M059J (cell line): ENCODE measurements at regions not wholly inside any gene's neighbourhood (a gene's known extent, or its start where the extent isn't known, plus 50 kb on each side); places are given as distances from the start of the nearest gene placed in this dataset.

ENCODE experiments used
- DNase-seq: peaks from one replicate; pipeline ENCODE4 v3.0.0-alpha.2; 2012; ENCODE audit warnings: low read depth

DNA sequence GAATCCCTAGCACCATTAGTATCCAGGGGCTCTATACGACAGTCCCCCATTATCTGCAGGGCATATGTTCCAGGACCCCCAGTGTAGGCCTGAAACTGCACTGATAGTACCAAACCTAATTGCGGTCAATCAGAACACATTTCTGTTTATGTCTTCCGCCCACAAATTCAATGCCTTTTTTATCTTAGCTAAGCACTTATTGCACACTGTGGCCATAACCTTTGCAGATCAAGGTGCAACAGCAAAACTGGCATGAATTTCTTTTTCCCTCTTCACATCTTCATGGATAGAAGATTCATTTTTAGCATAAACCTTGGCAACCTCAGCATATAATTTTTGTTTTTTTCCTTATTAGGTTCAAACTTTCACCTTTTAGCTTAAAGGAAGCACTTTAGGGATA, 361.1 kb downstream of the DEPDC1B start:
- no peak for DNase-seq

DNA sequence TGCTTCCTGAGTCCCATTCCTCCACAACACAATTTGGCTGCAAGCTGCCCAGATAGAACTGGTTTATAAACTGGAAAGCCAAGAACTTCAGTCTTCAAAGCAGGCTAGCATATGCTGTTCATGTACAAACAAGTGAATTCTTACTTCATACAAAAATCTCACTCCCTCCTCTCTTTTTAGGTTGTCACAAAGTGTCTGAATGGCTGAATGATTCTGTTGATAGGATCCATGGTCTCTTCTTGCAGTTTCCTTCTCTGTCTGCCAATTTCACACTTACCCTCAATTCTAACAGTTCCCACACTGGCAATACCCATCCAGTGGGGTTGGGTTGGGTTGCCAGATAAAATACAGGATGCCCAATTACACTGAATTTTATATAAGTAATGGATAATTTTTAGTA, 363.5 kb downstream of the DEPDC1B start:
- no peak for DNase-seq

DNA sequence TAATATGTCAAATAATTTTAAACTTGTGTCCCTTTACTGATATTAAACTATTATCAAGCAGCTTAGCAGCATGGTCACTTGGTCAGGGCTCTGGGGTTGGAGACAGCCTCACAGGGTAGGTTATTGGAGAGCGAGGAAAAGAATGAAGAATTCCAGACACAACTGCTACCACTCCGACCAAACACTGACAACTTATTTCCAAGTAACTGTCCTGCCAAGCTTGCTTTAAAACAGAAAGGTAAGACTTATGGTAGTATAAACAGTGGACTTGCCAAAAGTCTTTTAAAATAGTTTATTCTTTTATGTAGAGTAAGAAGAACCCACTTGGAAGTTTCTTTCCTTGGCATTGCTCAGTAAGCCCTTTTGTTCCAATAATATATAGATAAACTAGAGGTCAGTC, 364.1 kb downstream of the DEPDC1B start:
- DNase-seq = no peak

DNA sequence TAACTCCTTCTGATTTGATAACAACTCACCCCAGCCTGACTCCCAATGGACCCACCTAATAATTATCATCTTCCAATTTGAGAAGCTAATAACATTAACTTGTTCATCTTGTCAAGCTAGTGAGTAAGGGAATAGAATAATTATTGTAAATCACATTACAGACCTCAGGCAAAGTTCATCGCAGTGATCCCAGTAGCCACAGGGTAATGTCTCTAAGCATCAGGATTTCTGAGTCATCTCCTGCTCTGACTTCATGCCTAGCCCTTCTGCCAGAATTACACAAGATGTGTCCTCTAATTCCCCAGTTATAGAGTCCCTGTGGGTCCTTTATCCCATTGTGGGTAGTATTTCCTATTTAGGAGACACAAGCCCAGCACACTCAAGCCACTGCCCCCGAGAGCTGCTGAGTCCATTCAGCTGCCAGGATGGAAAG, 365.7 kb downstream of the DEPDC1B start:
- DNase-seq = peak; percentile 93

DNA sequence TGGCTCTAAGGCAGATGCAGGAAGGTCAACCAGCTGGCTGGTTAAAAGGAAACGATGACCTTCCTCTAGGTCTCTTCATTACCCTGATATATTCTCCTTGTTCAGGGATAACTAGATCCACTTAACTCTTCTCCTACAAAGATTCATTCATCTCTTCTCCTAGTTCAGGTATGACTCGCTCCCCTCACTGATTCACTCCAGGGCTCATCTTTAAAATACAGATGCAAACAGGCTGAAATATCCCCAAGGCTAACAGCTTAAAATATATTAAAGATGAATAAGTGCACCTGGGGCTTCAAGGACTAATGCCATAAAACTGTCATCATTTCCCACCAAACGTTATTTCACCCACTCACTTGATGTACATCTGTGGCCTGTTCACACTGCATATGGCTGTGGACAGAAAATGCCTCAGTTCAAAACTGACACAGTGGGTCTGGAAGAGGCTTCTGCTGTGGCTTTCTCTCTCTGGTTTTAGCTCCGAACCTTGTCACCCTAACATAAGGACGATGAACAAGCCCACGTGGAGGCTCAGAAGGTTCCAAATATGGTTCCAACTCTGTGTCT, 366.9 kb downstream of the DEPDC1B start:
- peak; percentile 51 for DNase-seq

DNA sequence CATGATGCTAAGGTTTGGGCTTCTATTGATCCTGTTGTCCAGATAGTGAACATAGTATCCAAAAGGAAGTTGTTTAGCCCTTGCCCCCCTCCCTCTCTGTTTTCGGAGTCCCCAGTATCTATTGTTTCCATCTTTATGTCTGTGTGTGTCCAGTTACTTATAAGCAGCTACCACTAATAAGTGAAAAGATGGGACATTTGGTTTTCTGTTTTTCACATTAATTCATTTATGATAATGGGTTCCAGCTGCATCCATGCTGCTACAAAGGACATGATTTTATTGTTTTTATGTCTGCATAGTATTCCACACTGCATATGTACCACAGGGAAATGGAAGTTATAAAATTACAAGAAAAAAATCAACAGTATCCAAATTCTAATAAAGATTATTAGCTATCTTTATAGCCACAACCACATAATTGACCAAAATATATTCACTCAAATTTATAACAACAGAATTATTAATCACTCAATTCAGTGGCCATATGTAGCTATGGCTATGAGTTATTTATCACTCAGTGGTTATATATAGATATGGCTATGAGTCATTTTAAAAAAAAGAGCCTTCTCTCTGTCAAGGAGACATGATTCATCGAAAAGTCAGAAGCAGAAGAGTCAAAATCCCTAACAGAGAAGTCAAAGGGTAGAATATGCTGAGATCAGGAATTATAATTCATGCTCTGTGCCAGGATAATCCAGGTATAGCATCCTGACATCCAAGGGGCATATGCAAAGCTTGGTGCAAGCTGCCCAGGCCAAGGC, 367.5 kb downstream of the DEPDC1B start:
- peak; percentile 75 for DNase-seq

DNA sequence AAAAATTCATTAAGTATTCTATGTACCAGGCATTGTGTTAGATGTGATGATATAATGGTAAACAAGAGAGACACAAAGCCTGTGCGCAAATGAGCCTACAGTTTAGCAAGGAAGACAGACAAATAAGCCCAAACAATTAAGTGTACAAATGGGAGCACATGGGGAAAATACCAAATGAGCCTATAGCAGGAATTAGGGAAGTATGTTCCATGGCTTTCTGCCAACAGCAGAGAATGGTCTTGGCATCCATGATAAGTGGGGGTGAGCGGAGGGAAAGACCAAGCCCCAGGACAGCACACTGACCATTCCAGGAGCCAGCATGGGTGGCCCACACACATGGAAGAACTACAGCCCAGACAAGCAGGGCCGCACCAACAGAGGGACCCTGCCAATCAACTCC, 369.7 kb downstream of the DEPDC1B start:
- DNase-seq = no peak

DNA sequence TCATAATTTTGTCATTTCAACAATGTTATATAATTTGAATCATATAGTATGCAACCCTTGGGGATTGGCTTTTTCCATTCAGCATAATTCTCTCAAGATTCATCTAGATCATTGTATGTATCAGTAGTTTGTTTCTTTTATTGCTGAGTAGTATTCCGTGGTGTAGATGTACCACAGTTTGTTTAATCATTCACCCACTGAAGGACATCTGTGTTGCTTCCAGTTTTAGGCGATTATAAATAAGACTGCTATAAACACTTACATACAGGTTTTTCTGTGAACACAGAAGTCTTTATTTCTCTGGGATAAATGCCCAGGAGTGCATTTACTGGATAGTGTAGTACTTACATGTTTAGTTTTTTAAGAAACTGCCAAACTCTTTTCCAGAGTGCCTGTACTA, 374.1 kb downstream of the DEPDC1B start:
- no peak for DNase-seq

DNA sequence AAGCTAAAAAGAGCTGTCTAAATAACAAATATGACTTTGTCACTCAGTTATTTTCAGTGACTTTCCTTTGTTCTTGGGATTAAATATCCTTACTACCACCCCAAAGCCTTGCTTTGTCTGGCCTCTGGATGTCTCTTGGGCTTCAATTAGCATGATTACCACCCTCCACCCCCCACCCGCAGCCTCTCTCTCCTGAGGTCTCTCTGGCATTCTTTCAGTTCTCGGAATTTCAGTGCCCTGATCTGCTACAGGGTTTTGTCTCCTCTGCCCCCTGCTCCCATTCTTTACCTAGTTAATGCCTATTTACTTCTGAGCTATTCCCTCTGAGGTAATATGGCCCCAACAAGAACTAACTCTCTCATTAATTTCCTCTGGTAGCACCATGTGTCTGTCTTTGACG, 376.4 kb downstream of the DEPDC1B start:
- DNase-seq = no peak

DNA sequence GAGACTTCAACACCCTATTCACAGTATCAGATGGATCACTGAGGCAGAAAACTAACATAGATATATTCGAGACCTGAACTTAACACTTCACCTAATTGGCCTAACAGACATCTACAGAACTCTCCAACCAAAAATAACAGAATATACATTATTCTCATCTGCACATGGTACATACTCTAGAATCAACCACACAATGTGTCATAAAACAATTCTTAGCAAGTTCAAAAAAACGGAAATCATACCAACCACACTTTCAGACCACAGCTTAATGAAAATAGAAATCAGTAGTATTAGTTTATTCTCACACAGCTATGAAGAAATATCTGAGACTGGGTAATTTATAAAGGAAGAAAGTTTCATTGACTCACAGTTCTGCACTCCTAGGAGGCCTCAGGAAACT, 387.9 kb downstream of the DEPDC1B start:
- DNase-seq = no peak

DNA sequence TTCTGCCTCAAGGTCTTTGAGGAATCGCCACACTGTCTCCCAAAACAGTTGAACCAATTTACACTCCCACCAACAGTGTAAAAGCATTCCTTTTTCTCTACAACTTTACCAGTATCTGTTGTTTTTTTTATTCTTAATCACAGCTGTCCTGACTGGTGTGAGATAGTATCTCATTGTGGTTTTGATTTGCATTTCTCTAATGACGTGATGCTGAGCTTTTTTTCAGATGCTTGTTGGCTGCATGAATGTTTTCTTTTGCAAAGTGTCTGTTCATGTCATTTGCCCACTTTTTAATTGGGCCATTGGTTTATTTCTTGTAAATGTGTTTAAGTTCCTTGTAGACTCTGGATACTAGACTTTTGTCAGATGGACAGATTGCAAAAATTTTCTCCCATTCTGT, 400.0 kb downstream of the DEPDC1B start:
- DNase-seq = peak; percentile 68

DNA sequence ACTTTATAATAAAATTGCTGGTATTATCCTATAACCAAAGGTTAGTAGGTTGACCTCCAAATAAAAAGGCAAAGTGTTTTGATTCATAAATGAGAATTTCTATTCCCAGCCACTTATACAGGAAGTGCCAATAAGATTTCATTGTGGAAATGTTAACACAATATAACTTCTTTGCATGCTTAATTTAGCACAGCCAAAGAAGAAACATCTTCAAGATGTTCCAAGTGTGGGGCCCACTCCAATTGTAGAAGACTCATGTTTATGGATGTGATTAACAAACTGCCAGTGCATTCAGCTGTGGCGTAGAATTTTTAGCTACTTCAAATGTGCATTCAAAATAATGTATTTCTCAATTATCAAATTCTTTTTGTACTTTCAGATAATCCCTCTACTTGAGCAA, 402.3 kb downstream of the DEPDC1B start:
- DNase-seq = no peak

DNA sequence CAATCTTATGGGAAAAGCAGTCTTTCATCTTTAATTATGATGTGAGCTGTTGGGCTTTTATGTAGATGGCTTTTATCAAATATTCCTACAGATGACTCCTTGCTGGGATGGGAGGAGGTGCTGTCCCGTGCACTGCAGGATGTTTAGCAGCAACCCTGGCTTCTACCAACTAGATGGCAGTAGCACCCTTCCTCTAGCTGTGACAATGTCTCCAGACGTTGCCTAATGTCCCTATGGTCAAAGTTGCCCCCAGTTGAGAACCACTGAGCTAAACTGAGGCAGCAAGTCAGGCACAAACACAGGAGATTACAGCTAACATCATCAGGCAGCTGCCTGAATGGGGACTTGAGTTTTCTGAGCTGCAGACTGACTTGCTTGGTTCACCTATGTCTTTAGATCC, 401.9 kb upstream of the PDE4D start:
- DNase-seq = peak; percentile 52

DNA sequence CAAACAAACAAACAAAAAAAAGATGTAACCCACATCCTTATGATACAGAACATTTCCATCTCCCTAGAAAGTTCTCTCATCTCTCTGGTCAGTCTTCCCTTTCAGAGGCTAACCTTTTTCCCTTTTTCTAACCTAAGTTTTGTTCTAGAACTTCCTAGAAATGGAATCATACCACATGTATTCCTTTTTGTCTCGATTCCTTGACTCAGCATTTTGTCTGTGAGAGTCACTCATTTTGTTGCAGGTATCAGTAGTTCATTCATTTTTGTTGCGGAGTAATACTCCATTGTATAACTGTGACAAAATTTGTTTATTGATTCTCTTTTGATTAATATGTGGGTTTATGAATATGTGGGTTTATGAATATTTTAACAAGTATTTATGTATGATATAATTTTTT, 400.0 kb upstream of the PDE4D start:
- no peak for DNase-seq

DNA sequence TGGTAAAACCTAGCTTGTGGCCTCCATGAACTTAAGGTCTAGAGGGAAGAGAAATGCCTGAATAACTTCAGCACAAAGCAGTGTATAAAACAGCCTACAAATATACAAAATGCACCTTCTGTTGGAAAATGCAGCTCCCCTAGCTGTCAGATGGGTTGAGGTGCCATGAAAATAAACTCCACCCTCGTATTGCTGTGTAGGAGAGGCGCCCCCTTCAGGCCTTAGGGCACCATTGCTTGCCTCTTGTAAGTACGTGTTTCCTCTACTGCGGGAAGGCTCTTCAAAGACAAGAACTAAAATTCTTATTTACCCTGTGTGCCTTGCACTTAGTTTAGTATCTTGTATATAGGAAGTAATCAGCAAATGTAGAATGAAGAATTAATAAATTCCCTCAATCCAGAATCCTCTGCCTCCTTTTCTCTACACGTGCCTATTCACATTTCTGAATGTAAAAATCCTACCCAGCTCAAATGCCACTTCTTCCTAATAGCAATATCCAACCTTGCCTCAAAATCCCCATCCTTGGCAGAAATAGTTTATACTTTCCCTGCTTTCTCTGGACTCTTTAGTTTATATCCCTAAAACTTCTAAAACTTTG, 393.7 kb upstream of the PDE4D start:
- peak; percentile 77 for DNase-seq

DNA sequence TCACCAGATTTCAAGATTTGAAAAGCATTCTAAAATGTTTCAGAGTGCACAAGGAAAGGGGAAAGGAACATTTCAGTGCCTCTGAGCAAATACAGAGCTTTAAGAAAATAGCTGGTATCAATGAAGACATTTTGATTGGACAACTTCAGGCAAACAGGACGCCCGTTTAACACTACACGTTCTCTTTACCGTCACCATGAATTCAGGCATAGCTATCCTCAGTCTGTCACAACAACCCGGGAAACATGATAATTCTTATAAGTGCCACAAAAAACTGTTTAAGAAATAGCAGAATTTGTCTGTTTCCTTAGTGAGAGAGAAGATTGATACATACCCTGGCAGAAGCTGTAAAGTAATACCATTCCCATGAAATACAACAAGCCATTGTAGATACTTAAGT, 392.4 kb upstream of the PDE4D start:
- DNase-seq = no peak

DNA sequence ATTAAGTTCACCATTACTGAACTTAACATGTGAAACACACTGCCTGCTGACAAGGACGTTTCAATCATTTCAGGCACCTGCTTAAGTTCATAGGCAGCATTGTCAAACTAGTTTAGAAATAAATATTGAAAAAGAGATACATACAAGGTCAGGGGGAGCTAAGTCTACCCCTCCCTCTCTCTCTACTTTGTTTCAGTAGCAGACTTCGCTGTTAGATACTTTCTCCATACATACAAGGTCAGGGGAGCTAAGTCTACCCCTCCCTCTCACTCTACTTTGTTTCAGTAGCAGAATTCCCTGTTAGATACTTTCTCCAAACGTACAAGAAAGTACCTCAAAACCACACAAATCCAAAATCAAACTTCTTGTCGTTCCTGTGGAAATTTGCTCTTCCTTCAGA, 387.4 kb upstream of the PDE4D start:
- no peak for DNase-seq

DNA sequence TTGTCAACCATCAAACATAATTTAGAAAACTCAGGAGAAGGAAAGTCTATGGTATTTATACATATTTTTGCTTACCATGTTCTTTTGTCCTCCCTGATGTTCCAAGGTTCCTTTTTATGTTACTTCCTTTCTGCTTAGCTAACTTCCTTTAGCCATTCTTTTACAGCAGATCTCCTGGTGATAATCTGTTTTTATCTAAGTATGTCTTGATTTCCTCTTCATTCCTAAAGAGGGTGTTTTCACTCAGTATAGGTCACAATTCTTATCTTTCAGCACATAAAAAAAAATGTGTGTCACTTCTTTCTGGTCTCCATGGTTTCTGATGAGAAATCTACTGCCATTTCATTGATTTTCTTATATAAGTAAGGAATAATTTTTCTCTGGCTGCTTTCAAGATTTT, 384.4 kb upstream of the PDE4D start:
- DNase-seq = no peak

DNA sequence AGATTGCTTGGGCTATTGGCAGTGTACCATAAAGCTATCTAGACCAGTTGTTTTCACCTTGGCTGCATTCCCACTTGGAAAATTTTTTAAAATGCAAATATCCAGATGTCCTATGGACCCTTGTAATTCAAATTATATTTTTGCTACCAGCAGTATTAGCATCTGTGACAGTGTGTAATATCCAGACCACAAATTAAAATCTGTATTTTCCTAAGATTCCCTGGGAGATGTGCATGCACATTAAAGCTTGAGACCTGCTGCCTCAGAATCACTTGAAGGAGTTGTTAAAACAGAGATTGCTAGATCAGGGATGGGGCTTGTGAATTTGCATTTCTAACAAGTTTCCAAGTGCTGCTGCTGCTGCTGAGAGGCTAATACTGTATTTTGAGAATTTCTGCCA, 381.2 kb upstream of the PDE4D start:
- no peak for DNase-seq

DNA sequence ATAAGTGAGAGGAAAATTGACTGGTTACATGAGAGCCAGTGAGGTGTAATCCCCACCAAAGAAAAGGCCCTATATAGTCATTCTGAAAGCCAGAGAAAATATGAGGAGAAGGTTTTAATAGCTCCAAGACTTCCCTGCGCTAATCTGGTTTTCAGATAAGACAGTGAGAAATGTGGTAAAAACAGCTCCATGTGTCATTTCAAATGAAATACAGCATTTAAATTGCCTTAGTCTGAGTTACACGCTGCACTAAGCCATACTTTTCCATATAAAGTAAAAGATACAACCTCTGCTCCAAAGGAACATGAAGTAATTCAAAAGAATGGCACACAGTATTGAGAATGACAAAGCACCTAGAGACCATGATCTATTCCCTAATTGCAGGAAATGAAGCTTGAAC, 378.0 kb upstream of the PDE4D start:
- DNase-seq = no peak

DNA sequence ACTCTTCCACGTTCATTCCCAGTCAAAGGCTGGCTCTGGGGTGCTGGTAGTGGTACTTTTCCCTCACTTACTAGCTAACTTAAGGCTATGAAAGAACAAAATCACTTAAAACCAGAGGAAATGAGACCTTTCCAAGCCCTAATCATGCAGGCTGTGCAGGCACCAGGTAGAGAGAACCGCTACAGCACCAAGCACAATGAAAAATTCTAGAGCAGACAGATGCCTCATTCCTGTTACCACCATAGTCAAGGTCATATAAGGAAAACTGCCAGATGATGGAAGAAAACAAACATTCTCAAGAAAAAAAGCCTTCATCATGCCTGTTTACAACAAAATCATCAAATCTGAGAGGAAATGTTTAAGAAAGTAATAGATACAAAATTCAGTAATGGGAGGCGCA, 374.4 kb upstream of the PDE4D start:
- DNase-seq = no peak

DNA sequence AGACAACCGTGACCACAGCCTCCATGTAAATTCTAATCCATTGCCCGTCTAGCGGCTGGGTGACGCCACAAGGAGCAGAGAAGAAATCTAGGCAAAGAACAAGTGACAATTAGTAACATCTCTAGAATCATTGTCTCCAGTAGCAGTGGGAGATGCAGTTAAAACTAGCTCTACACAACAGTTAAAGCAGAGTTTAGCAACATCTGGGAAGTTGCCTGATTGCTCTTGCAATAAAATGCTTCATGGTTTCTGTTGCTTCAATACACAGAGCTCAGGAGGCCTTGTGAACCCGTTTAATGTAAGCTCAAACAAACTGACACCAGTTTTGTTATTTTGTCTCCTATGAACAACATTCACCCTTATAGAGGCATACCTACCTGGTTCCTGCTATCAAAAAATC, 369.8 kb upstream of the PDE4D start:
- DNase-seq = no peak

DNA sequence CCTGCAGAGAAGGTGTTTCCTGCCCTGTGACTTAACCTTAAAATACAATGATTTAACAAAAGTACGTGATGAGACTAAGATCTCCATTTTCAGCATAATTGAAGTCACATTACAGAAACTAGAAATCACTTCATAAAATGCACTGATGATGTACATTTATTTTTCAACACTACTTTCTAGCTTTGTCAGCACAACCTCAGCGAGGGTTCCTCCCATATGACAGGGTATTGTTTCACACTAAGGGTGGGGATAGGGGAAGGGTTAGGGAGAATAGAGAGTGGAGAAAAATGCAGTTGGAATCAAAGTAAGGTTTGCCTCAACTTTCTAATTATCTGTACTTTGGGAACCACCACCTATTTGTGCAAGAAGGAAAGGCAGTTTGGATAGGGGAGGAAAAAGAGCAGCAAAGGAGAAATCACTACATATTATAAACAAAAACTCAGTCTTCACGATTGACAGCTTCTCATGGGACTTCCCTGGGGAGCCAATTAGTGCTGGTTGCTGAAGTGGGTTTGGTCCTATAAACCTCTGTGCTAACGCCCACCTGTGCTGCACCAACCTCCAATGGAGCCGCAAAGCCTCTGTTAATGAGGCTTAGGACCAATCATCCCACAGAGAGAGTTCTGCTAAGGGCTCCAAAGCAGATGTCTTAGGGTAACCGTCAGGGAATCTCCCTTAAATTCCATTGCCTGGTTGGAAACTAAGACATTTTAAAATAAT, 369.2 kb upstream of the PDE4D start:
- no peak for DNase-seq
